ENCODE measurements at regions not wholly inside any gene's neighbourhood (a gene's known extent, or its start where the extent isn't known, plus 50 kb on each side); places are given as distances from the start of the nearest gene placed in this dataset.

DNA sequence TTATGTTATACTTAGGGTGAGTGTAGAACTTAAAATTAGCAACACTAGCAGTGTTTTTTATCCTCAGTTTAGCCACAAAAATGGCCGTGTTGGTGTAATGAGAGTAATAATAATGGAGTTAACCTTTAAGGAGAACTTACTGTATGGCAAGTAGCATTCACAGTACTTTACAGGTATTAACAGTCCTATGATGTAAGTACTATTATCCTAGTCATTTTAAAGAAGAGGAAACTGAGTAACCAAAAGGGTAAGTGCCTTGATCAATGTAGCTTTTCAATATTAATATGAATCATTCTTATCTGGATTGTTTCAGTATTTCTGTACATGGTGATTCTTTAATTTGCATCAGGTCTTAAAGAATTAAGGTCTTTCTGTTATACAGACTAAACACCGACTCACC, 170.3 kb downstream of the CD47 start:
- TF ChIP-seq, protein P1, sequence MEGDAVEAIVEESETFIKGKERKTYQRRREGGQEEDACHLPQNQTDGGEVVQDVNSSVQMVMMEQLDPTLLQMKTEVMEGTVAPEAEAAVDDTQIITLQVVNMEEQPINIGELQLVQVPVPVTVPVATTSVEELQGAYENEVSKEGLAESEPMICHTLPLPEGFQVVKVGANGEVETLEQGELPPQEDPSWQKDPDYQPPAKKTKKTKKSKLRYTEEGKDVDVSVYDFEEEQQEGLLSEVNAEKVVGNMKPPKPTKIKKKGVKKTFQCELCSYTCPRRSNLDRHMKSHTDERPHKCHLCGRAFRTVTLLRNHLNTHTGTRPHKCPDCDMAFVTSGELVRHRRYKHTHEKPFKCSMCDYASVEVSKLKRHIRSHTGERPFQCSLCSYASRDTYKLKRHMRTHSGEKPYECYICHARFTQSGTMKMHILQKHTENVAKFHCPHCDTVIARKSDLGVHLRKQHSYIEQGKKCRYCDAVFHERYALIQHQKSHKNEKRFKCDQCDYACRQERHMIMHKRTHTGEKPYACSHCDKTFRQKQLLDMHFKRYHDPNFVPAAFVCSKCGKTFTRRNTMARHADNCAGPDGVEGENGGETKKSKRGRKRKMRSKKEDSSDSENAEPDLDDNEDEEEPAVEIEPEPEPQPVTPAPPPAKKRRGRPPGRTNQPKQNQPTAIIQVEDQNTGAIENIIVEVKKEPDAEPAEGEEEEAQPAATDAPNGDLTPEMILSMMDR (IDR thresholded peaks at IDR 0.05; ENCODE audit: poor library complexity, severe bottlenecking), result no peak
- no peak for TF ChIP-seq TAF1 (IDR thresholded peaks at IDR 0.05; ENCODE audit: low read depth)
- TF ChIP-seq SMC3 (conservative IDR thresholded peaks at IDR 0.05; ENCODE audit: poor library complexity), result no peak
- TF ChIP-seq EP300 (conservative IDR thresholded peaks at IDR 0.05; ENCODE audit: poor library complexity, severe bottlenecking), result no peak
- no peak for TF ChIP-seq POLR2AphosphoS5 (IDR thresholded peaks at IDR 0.05)
